ENCODE measurements at regions not wholly inside any gene's neighbourhood (a gene's known extent, or its start where the extent isn't known, plus 50 kb on each side); places are given as distances from the start of the nearest gene placed in this dataset.

GRCh38 chr10:62651341-62651740, 153.2 kb upstream of the ADO start:
- WGBS, 2 donors, result 72 to 89% methylated on average over 2 of the region's 2 CpGs
- no peaks in the 10 kb centered on the region for H3K36me3 ChIP-seq (ENCODE audit: low read depth, missing control alignments)
- H3K27ac ChIP-seq, result no peak overlapping the region
- H3K4me1 ChIP-seq, result no peaks in the 10 kb centered on the region
- no peak for DNase-seq
- TF ChIP-seq POLR2A (IDR thresholded peaks at IDR 0.05) (no peak), CTCF (IDR thresholded peaks at IDR 0.05) (no peak)
- H3K9me3 ChIP-seq, result no peaks in the 10 kb centered on the region
- H3K27me3 ChIP-seq, result no peaks in the 10 kb centered on the region
- intact Hi-C loops (cut with DNase I; ENCODE audit: low total_unique reads), result no loop called here
- no peak overlapping the region for H3K4me3 ChIP-seq

- WGBS, 2 donors, result 54 to 81% methylated on average over 2 of the region's 2 CpGs
- DNase-seq, result no peak
- TF ChIP-seq CTCF (IDR thresholded peaks at IDR 0.05) (no peak), POLR2A (IDR thresholded peaks at IDR 0.05) (no peak)
These were observed 152.4 kb upstream of the ADO start for GRCh38 chr10:62652114-62652513.

GRCh38 chr10:62652564-62652963, 152.0 kb upstream of the ADO start:
- Histone ChIP-seq H3K4me3 (no peak overlapping the region), H3K36me3 (ENCODE audit: low read depth, missing control alignments) (no peaks in the 10 kb centered on the region), H3K27me3 (no peaks in the 10 kb centered on the region), H3K27ac (no peak overlapping the region), H3K9me3 (no peaks in the 10 kb centered on the region), H3K4me1 (no peaks in the 10 kb centered on the region)
- intact Hi-C loops (cut with DNase I; ENCODE audit: low total_unique reads), result no loop called here
- no peak for DNase-seq
- no peak for TF ChIP-seq POLR2A (IDR thresholded peaks at IDR 0.05)
- no peak for TF ChIP-seq CTCF (IDR thresholded peaks at IDR 0.05)

More at GRCh38 chr10:62652114-62652513, 152.4 kb upstream of the ADO start:
- H3K27ac ChIP-seq, result no peak overlapping the region
- intact Hi-C loops (cut with DNase I; ENCODE audit: low total_unique reads), result no loop called here
- H3K9me3 ChIP-seq, result no peaks in the 10 kb centered on the region
- H3K4me3 ChIP-seq, result no peak overlapping the region
- no peaks in the 10 kb centered on the region for H3K36me3 ChIP-seq (ENCODE audit: low read depth, missing control alignments)
- H3K4me1 ChIP-seq, result no peaks in the 10 kb centered on the region
- H3K27me3 ChIP-seq, result no peaks in the 10 kb centered on the region

- Histone ChIP-seq H3K27ac (no peak overlapping the region), H3K27me3 (no peaks in the 10 kb centered on the region), H3K4me3 (no peak overlapping the region), H3K9me3 (no peaks in the 10 kb centered on the region), H3K4me1 (no peaks in the 10 kb centered on the region), H3K36me3 (ENCODE audit: low read depth, missing control alignments) (no peaks in the 10 kb centered on the region)
- intact Hi-C loops (cut with DNase I; ENCODE audit: low total_unique reads), result no loop called here
- DNase-seq, result no peak
- TF ChIP-seq POLR2A (IDR thresholded peaks at IDR 0.05), result no peak
- TF ChIP-seq CTCF (IDR thresholded peaks at IDR 0.05), result no peak
- 91% methylated on average over 6 of the region's 6 CpGs for WGBS, 2 donors
These were observed 151.3 kb upstream of the ADO start for GRCh38 chr10:62653254-62653653.

GRCh38 chr10:62654966-62655336, 149.6 kb upstream of the ADO start:
- TF ChIP-seq CTCF (IDR thresholded peaks at IDR 0.05), result no peak
- no peak for TF ChIP-seq POLR2A (IDR thresholded peaks at IDR 0.05)
- DNase-seq, result no peak
- Histone ChIP-seq H3K4me3 (no peak overlapping the region), H3K9me3 (no peaks in the 10 kb centered on the region), H3K4me1 (no peaks in the 10 kb centered on the region), H3K36me3 (ENCODE audit: low read depth, missing control alignments) (no peaks in the 10 kb centered on the region), H3K27me3 (no peaks in the 10 kb centered on the region), H3K27ac (no peak overlapping the region)
- 97 to 100% methylated on average over 1 of the region's 1 CpG for WGBS, 2 donors
- intact Hi-C loops (cut with DNase I; ENCODE audit: low total_unique reads), result no loop called here

All from testis (tissue), 2 donors.